CD4-positive, alpha-beta T cell treated with Interleukin-1 beta for 1 hour (primary cell): ENCODE measurements at regions not wholly inside any gene's neighbourhood (a gene's known extent, or its start where the extent isn't known, plus 50 kb on each side); places are given as distances from the start of the nearest gene placed in this dataset.

Experiments
- DNase-seq, 2 donors: peaks; one replicate each; pipeline ENCODE4 v3.0.0-alpha.2; 2020 to 2022

- DNase-seq = no peak
Measured at GRCh38 chr15:77540312-77541060, 92.2 kb downstream of the LINGO1 start.

GRCh38 chr15:77538793-77539497, 93.8 kb downstream of the LINGO1 start:
- DNase-seq = no peak

- peak in 1 of 2 donors; percentile 6 for DNase-seq
Measured at GRCh38 chr15:77538027-77538451, 94.7 kb downstream of the LINGO1 start.

- DNase-seq = no peak
Measured at GRCh38 chr15:77537006-77537405, 95.7 kb downstream of the LINGO1 start.

- DNase-seq = no peak
Measured at GRCh38 chr15:77535845-77536244, 96.9 kb downstream of the LINGO1 start.
